ENCODE measurements at regions not wholly inside any gene's neighbourhood (a gene's known extent, or its start where the extent isn't known, plus 50 kb on each side); places are given as distances from the start of the nearest gene placed in this dataset.

GRCh38 chr18:46265196-46266156 lies 161.3 kb downstream of the HAUS1 start:
- TF ChIP-seq PATZ1 (CRISPR knock-in tag; IDR thresholded peaks at IDR 0.05; ENCODE audit: borderline replicate concordance): no peak
- no peak for TF ChIP-seq PPARA (CRISPR knock-in tag; IDR thresholded peaks at IDR 0.05; ENCODE audit: borderline replicate concordance)
- no peak for TF ChIP-seq ZC3H10 (CRISPR knock-in tag; IDR thresholded peaks at IDR 0.05)
- no peak for TF ChIP-seq ESRRG (CRISPR knock-in tag; IDR thresholded peaks at IDR 0.05)
- TF ChIP-seq OSR1 (CRISPR knock-in tag; IDR thresholded peaks at IDR 0.05): no peak

Data from SK-N-SH treated with all-trans-retinoic acid at 6 μM for 48 hours (cell line).